Ovary (tissue), 3 donors: ENCODE measurements at regions not wholly inside any gene's neighbourhood (a gene's known extent, or its start where the extent isn't known, plus 50 kb on each side); places are given as distances from the start of the nearest gene placed in this dataset.

ENCODE experiments used
- EP300 ChIP-seq: sonication (generic); formaldehyde crosslinking; IDR thresholded peaks from one replicate; pipeline ENCODE4 v1.6.1; 2017; ENCODE audit warnings: antibody characterized with exemption
- POLR2A ChIP-seq: fragments of 450-650 bp; IDR thresholded peaks from one replicate; pipeline ENCODE4 v1.6.1; 2017; ENCODE audit warnings: antibody characterized with exemption, mild to moderate bottlenecking, moderate library complexity
- TF ChIP-seq, protein P1 (sequence below), 3 donors: fragments of 450-650 bp in 2 of 3; fragments of 200-600 bp in 1 of 3; IDR thresholded peaks; one replicate each; pipeline versions ENCODE4 v1.5.1 to v1.8.0; 2016 to 2022; ENCODE audit warnings: antibody characterized with exemption in 3 of 3, mild to moderate bottlenecking in 1 of 3
- donor health status: DM: no; HTN: no; CAD: no.

GRCh38 chr14:65824285-65824977, 411.9 kb downstream of the FUT8 start:
- TF ChIP-seq, protein P1, sequence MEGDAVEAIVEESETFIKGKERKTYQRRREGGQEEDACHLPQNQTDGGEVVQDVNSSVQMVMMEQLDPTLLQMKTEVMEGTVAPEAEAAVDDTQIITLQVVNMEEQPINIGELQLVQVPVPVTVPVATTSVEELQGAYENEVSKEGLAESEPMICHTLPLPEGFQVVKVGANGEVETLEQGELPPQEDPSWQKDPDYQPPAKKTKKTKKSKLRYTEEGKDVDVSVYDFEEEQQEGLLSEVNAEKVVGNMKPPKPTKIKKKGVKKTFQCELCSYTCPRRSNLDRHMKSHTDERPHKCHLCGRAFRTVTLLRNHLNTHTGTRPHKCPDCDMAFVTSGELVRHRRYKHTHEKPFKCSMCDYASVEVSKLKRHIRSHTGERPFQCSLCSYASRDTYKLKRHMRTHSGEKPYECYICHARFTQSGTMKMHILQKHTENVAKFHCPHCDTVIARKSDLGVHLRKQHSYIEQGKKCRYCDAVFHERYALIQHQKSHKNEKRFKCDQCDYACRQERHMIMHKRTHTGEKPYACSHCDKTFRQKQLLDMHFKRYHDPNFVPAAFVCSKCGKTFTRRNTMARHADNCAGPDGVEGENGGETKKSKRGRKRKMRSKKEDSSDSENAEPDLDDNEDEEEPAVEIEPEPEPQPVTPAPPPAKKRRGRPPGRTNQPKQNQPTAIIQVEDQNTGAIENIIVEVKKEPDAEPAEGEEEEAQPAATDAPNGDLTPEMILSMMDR (IDR thresholded peaks at IDR 0.05) = peak; percentile 50 to 72 (median 51)
- TF ChIP-seq POLR2A (no peak), EP300 (no peak)
